Astrocyte (in vitro differentiated cells and primary cell): ENCODE measurements at regions not wholly inside any gene's neighbourhood (a gene's known extent, or its start where the extent isn't known, plus 50 kb on each side); places are given as distances from the start of the nearest gene placed in this dataset.

Experiments
- DNase-seq: peaks from one replicate; pipeline ENCODE4 v3.0.0-alpha.2; 2010; ENCODE audit warnings: low read depth
- FAIRE-seq: peaks from 2 replicates; lab custom pipeline; 2011; peaks lifted over from hg19 to GRCh38; lab: Jason Lieb, UNC
- H2AFZ ChIP-seq: 2 replicates; pipeline ENCODE4 v1.6.0; 2012; ENCODE audit warnings: low read depth, low read length, inconsistent platforms
- H3K27ac ChIP-seq: 2 replicates; pipeline ENCODE4 v1.5.1; 2011; ENCODE audit warnings: low read depth, low read length, inconsistent platforms
- H3K27me3 ChIP-seq: 2 replicates; pipeline ENCODE4 v1.6.0; 2011; ENCODE audit warnings: low read length, inconsistent platforms; ENCODE audit not compliant: insufficient read depth
- H3K36me3 ChIP-seq: 2 replicates; pipeline ENCODE4 v1.5.1; 2011; ENCODE audit warnings: low read length, inconsistent platforms; ENCODE audit not compliant: insufficient read depth
- H3K4me1 ChIP-seq: 2 replicates; pipeline ENCODE4 v1.5.1; 2011; ENCODE audit warnings: low read length, inconsistent platforms; ENCODE audit not compliant: insufficient read depth
- H3K4me2 ChIP-seq: 2 replicates; pipeline ENCODE4 v1.6.0; 2012; ENCODE audit warnings: low read length, inconsistent platforms
- H3K4me3 ChIP-seq: 2 replicates; pipeline ENCODE4 v1.5.1; 2011; ENCODE audit warnings: low read depth, mild to moderate bottlenecking, low read length, inconsistent platforms; ENCODE audit not compliant: insufficient read depth
- H3K79me2 ChIP-seq: 2 replicates; pipeline ENCODE4 v1.6.0; 2012; ENCODE audit warnings: mild to moderate bottlenecking, low read length, inconsistent platforms; ENCODE audit not compliant: insufficient read depth
- H3K9ac ChIP-seq: 2 replicates; pipeline ENCODE4 v1.6.0; 2012; ENCODE audit warnings: mild to moderate bottlenecking, low read length, inconsistent platforms
- H3K9me3 ChIP-seq: 2 replicates; pipeline ENCODE4 v1.5.1; 2012; ENCODE audit warnings: low read depth, mild to moderate bottlenecking, low read length, inconsistent platforms; ENCODE audit not compliant: insufficient read depth
- H4K20me1 ChIP-seq: 2 replicates; pipeline ENCODE4 v1.6.0; 2012; ENCODE audit warnings: low read length, inconsistent platforms; ENCODE audit not compliant: insufficient read depth
- H3K27ac Mint-ChIP-seq: one replicate; pipeline ENCODE4 v1.8.0; 2021; ENCODE audit warnings: mild to moderate bottlenecking, mixed read lengths; ENCODE audit not compliant: unreplicated experiment
- H3K27me3 Mint-ChIP-seq: one replicate; pipeline ENCODE4 v1.8.0; 2021; ENCODE audit warnings: low read depth, mixed read lengths; ENCODE audit not compliant: unreplicated experiment
- H3K36me3 Mint-ChIP-seq: one replicate; pipeline ENCODE4 v1.8.0; 2021; ENCODE audit warnings: low read depth, mixed read lengths; ENCODE audit not compliant: unreplicated experiment
- H3K4me1 Mint-ChIP-seq: one replicate; pipeline ENCODE4 v1.8.0; 2021; ENCODE audit warnings: low read depth, mixed read lengths; ENCODE audit not compliant: unreplicated experiment
- H3K4me3 Mint-ChIP-seq: one replicate; pipeline ENCODE4 v1.8.0; 2021; ENCODE audit warnings: mild to moderate bottlenecking, moderate library complexity, mixed read lengths; ENCODE audit not compliant: unreplicated experiment
- H3K9me3 Mint-ChIP-seq: one replicate; pipeline ENCODE4 v1.8.0; 2021; ENCODE audit warnings: mild to moderate bottlenecking, mixed read lengths; ENCODE audit not compliant: unreplicated experiment
- CTCF ChIP-seq: IDR thresholded peaks from 2 replicates; pipeline ENCODE4 v1.5.1; 2011; ENCODE audit warnings: low read depth, mild to moderate bottlenecking, inconsistent platforms, low read length, moderate library complexity; ENCODE audit not compliant: insufficient read depth
- EZH2 ChIP-seq: IDR thresholded peaks from 2 replicates; pipeline ENCODE4 v1.6.1; 2012; ENCODE audit warnings: mild to moderate bottlenecking, low read length, inconsistent platforms; ENCODE audit not compliant: insufficient read depth

DNA sequence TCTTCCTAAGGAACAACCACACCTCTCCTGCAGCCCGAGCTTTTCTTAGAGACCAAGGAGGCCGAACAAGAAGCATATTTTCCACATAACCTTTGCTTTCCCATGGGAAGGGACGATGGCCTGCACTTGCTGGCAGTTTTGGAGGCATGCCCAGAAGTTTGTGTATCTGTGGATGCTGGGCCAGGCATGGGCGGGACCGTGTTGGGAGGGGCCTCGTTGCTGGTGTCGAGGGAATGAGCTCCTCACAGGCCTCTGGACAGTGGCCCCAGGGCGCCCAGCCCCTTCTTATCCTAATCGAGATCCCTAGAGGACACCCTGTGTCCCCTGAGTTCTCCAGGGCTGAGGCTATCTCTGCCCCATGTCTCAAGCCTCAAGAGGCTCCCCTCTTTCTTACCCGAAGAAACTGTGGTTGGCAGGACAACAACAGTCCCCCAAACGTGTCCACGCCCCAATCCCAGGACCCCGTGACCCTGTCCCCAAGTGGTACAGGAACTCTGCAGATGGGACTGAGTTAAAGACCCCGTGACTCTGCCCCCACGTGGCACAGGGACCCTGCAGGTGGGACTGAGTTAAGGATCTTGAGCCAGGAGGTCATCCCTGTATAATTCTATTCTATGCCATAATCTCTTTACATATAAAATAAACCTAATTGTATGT lies 99.5 kb upstream of the BHLHE23 start:
- FAIRE-seq (no peak), DNase-seq (no peak)
- no peak overlapping the region for H3K4me2 ChIP-seq
- H3K4me3 ChIP-seq = no peak overlapping the region
- Mint-ChIP-seq H3K36me3 (no peaks in the 10 kb centered on the region), H3K4me1 (no peaks in the 10 kb centered on the region), H3K27me3 (peaks cover 40% of the 10 kb centered on the region), H3K9me3 (peaks cover 10% of the 10 kb centered on the region), H3K4me3 (no peak overlapping the region), H3K27ac (no peak overlapping the region)
- H3K27ac ChIP-seq = no peak overlapping the region
- no peaks in the 10 kb centered on the region for H4K20me1 ChIP-seq
- peaks cover 3% of the 10 kb centered on the region for H3K27me3 ChIP-seq
- peaks cover 6% of the 10 kb centered on the region for H3K4me1 ChIP-seq
- no peak overlapping the region for H2AFZ ChIP-seq
- H3K79me2 ChIP-seq = no peaks in the 10 kb centered on the region
- no peak overlapping the region for H3K9ac ChIP-seq
- no peak for TF ChIP-seq EZH2
- TF ChIP-seq CTCF = no peak
- H3K9me3 ChIP-seq = no peaks in the 10 kb centered on the region
- no peaks in the 10 kb centered on the region for H3K36me3 ChIP-seq

GRCh38 chr20:63105211-63106107 lies 98.7 kb upstream of the BHLHE23 start:
- H3K27me3 Mint-ChIP-seq = peaks cover 40% of the 10 kb centered on the region

More at GRCh38 chr20:63105211-63106107, 98.7 kb upstream of the BHLHE23 start:
- no peak overlapping the region for H3K27ac ChIP-seq
- H3K9me3 ChIP-seq = no peaks in the 10 kb centered on the region
- peaks cover 10% of the 10 kb centered on the region for H3K9me3 Mint-ChIP-seq
- H3K36me3 Mint-ChIP-seq = no peaks in the 10 kb centered on the region
- no peak overlapping the region for H3K4me3 ChIP-seq
- no peak overlapping the region for H2AFZ ChIP-seq
- H4K20me1 ChIP-seq = no peaks in the 10 kb centered on the region
- H3K27ac Mint-ChIP-seq = no peak overlapping the region
- H3K36me3 ChIP-seq = no peaks in the 10 kb centered on the region
- no peak overlapping the region for H3K9ac ChIP-seq
- no peak overlapping the region for H3K4me3 Mint-ChIP-seq
- TF ChIP-seq EZH2 (no peak), CTCF (no peak)
- H3K4me1 ChIP-seq = peaks cover 6% of the 10 kb centered on the region
- FAIRE-seq = no peak
- DNase-seq = no peak
- no peak overlapping the region for H3K4me2 ChIP-seq
- H3K4me1 Mint-ChIP-seq = no peaks in the 10 kb centered on the region
- H3K79me2 ChIP-seq = no peaks in the 10 kb centered on the region
- peaks cover 6% of the 10 kb centered on the region for H3K27me3 ChIP-seq
